Fibroblast of the aortic adventitia (primary cell): ENCODE measurements at regions not wholly inside any gene's neighbourhood (a gene's known extent, or its start where the extent isn't known, plus 50 kb on each side); places are given as distances from the start of the nearest gene placed in this dataset.

Source experiments
- DNase-seq: peaks from one replicate; pipeline ENCODE4 v3.0.0-alpha.2; 2010; ENCODE audit warnings: low read depth
- H3K4me3 ChIP-seq: 2 replicates; pipeline ENCODE4 v1.5.1; 2011; ENCODE audit warnings: low read depth, mild to moderate bottlenecking, control low read depth, low read length, moderate library complexity
- TF ChIP-seq, protein P1 (sequence below): IDR thresholded peaks from 2 replicates; pipeline ENCODE4 v1.5.1; 2011; ENCODE audit warnings: mild to moderate bottlenecking, low read length, control low read depth, inconsistent platforms; ENCODE audit not compliant: insufficient read depth

GRCh38 chr11:70759846-70760245 lies 361.5 kb downstream of the CTTN start:
- TF ChIP-seq, protein P1, sequence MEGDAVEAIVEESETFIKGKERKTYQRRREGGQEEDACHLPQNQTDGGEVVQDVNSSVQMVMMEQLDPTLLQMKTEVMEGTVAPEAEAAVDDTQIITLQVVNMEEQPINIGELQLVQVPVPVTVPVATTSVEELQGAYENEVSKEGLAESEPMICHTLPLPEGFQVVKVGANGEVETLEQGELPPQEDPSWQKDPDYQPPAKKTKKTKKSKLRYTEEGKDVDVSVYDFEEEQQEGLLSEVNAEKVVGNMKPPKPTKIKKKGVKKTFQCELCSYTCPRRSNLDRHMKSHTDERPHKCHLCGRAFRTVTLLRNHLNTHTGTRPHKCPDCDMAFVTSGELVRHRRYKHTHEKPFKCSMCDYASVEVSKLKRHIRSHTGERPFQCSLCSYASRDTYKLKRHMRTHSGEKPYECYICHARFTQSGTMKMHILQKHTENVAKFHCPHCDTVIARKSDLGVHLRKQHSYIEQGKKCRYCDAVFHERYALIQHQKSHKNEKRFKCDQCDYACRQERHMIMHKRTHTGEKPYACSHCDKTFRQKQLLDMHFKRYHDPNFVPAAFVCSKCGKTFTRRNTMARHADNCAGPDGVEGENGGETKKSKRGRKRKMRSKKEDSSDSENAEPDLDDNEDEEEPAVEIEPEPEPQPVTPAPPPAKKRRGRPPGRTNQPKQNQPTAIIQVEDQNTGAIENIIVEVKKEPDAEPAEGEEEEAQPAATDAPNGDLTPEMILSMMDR: no peak
- DNase-seq: no peak
- H3K4me3 ChIP-seq: no peak overlapping the region

DNA sequence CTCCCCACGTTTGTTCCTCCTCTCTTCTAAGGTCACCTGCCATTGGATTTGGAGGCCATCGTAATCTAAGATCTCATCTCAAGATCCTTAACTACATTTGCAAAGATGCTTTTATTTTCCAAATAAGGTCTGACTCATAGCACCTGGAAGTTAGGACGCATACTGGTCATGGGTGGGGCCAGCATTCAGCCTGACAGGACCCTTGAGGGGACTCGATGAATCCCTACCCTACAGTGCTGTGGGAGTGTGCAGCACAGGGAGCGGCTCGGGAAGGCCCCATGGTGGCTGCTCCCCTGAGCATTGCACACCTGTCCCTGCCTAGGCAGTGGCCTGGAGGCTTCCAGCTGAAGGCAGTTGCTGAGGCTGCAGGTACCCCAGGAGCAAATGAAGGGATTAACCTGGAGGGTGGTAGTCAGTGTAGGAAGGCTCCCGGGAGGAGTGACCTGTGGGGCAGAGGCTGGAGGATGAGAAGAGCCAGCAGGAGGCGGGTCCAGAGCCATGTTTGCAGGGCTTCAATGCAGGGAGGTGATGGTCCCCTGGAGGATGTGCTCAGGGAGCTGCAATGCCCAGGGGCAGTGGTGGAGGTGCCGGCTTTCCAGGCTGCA lies 362.2 kb downstream of the CTTN start:
- TF ChIP-seq, protein P1: no peak
- DNase-seq: no peak
- H3K4me3 ChIP-seq: no peak overlapping the region

DNA sequence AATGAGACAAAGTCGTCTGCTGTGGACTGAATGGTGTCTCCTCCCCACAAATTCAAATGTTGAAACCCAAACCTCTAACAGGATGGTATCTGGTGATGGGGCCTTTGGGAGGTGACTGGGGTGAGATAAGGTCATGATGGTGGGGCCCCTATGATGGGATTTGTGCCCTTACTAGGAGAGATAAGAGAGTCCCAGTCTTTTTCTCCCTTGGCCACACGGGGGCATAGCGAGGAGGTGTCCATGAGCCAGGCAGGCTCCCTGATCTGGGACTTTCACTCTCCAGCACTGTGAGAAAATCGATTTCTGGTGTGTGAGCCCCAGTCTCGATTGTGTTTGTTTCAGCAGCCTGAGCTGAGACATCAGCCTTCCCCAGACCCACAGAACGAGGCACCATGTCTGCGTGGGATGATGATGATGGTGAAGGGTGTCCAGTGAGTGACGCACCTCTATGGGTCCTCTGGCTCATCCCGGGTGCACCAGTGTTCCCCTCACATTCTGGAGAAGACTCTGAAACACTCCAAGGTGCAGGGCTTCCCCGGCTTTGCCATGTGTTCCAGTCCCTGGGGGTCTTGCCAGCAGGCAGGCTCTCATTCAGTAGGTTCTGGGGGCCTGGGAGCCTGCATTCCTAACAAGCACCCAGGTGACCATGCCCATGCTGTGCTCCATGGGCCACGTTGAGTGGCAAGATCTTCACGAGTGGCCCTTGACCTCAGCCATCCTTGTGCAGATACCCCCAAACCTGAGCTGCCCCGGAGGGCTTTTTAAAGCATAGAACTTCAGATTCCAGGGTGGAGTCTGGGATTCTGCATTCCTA lies 363.0 kb downstream of the CTTN start:
- no peak overlapping the region for H3K4me3 ChIP-seq
- no peak for DNase-seq
- TF ChIP-seq, protein P1: no peak

DNA sequence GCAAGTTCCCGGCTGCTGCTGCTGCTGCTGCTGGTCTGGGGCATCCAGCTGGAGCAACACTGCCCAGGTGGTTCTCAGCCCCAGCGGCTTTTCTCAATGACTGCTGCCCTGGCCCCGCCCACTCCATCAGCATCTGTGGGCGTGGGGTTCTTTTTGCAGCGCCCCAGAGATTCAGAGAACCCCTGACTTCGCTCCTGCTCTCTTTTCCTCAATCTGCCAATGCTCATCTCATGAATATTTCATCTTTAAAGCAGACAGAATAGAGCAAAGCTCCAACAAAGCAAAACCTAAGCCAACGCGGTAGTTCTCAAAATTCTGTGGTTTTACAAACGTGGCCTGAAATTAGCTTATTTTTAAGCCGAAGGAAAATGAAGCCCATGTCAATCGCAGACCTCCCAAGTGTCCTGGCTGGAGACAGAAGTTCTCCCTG lies 363.6 kb downstream of the CTTN start:
- DNase-seq: no peak
- TF ChIP-seq, protein P1: no peak
- H3K4me3 ChIP-seq: no peak overlapping the region

DNA sequence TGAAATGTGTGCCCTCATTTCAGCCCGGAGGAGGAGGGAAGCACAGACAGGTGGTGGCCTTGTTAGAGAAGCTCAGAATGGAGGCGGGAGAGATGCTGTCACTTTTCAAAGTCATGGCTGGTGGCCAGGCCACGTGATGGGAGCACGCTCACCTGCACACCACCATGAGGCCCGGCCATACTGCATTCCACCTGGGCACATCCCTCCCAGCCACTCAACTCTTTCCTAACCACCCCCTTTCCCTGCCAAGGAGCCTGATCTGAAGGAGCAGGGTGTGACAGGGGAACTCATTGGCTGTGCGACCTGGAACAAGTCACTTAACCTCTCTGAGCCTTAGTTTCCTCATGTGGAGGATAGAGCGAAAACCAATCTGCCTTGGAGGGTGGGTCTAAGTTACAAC lies 364.5 kb downstream of the CTTN start:
- no peak overlapping the region for H3K4me3 ChIP-seq
- TF ChIP-seq, protein P1: no peak
- no peak for DNase-seq

DNA sequence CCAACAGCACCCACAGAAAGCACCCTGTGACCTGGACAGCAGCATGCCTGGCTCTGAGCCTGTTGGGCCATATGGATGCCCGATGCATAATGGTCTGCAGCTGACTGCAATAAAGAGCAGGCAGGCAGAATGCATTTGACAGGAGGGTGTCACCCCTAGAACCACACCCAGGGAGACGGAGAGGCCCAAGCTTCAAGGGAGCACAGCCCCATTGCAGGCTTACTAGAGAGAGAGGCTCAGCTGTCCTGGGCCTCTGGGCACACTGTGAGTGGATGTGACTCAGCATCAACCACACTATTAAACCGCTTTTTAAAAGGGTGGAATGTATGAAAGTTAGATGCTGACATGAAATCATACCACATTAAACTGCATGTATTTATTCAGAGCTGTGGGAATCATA lies 365.3 kb downstream of the CTTN start:
- H3K4me3 ChIP-seq: no peak overlapping the region
- peak; percentile 2 for DNase-seq
- TF ChIP-seq, protein P1: no peak
